NT2/D1 (cell line): ENCODE measurements at regions not wholly inside any gene's neighbourhood (a gene's known extent, or its start where the extent isn't known, plus 50 kb on each side); places are given as distances from the start of the nearest gene placed in this dataset.

Experiments
- YY1 ChIP-seq: IDR thresholded peaks from 2 replicates; pipeline ENCODE4 v1.6.1; 2011; ENCODE audit not compliant: insufficient read length, insufficient read depth
- ZNF274 ChIP-seq: IDR thresholded peaks from 2 replicates; pipeline ENCODE4 v1.6.1; 2011; ENCODE audit warnings: mild to moderate bottlenecking, low read depth, low read length

GRCh38 chr17:6927290-6928126, 68.3 kb upstream of the ALOX12 start:
- TF ChIP-seq YY1, result no peak
- no peak for TF ChIP-seq ZNF274
